RCC 7860 (cell line): ENCODE measurements at regions not wholly inside any gene's neighbourhood (a gene's known extent, or its start where the extent isn't known, plus 50 kb on each side); places are given as distances from the start of the nearest gene placed in this dataset.

Source experiments
- DNase-seq: peaks from one replicate; pipeline ENCODE4 v3.0.0-alpha.2; 2015; ENCODE audit warnings: low spot score
- FAIRE-seq: peaks from 2 replicates; lab custom pipeline; 2012; peaks lifted over from hg19 to GRCh38; lab: Jason Lieb, UNC

GRCh38 chr16:7103056-7103455 lies 229.6 kb upstream of the RBFOX1 start:
- DNase-seq: no peak
- FAIRE-seq: no peak

GRCh38 chr16:7101054-7101453 lies 231.6 kb upstream of the RBFOX1 start:
- DNase-seq (no peak), FAIRE-seq (no peak)

- FAIRE-seq (no peak), DNase-seq (no peak)
Measured at GRCh38 chr16:7097518-7097917, 235.1 kb upstream of the RBFOX1 start.

GRCh38 chr16:7093511-7093910 lies 239.1 kb upstream of the RBFOX1 start:
- FAIRE-seq (no peak), DNase-seq (no peak)

- no peak for DNase-seq
- no peak for FAIRE-seq
Measured at GRCh38 chr16:7090628-7091115, 242.0 kb upstream of the RBFOX1 start.

- no peak for FAIRE-seq
- no peak for DNase-seq
Measured at GRCh38 chr16:7089751-7090150, 242.9 kb upstream of the RBFOX1 start.

- no peak for FAIRE-seq
- no peak for DNase-seq
Measured at GRCh38 chr16:7088711-7089110, 243.9 kb upstream of the RBFOX1 start.

GRCh38 chr16:7086822-7087616 lies 245.6 kb upstream of the RBFOX1 start:
- no peak for FAIRE-seq
- DNase-seq: no peak

- DNase-seq: no peak
- no peak for FAIRE-seq
Measured at GRCh38 chr16:7085776-7086175, 246.9 kb upstream of the RBFOX1 start.

GRCh38 chr16:7083096-7083495 lies 249.5 kb upstream of the RBFOX1 start:
- no peak for FAIRE-seq
- DNase-seq: no peak

- FAIRE-seq: no peak
Measured at GRCh38 chr16:7077636-7078035, 255.0 kb upstream of the RBFOX1 start.

GRCh38 chr16:7074715-7075114 lies 257.9 kb upstream of the RBFOX1 start:
- DNase-seq (no peak), FAIRE-seq (no peak)

More at GRCh38 chr16:7077636-7078035, 255.0 kb upstream of the RBFOX1 start:
- DNase-seq: no peak

- FAIRE-seq (no peak), DNase-seq (no peak)
Measured at GRCh38 chr16:7057458-7057857, 275.2 kb upstream of the RBFOX1 start.

- FAIRE-seq (no peak), DNase-seq (no peak)
Measured at GRCh38 chr16:7055443-7055842, 277.2 kb upstream of the RBFOX1 start.

GRCh38 chr16:7051591-7052349 lies 280.9 kb upstream of the RBFOX1 start:
- DNase-seq: no peak
- FAIRE-seq: no peak

GRCh38 chr16:7044331-7044730 lies 288.3 kb upstream of the RBFOX1 start:
- DNase-seq (no peak), FAIRE-seq (no peak)

GRCh38 chr16:7038475-7038874 lies 294.2 kb upstream of the RBFOX1 start:
- no peak for FAIRE-seq

GRCh38 chr16:7037495-7037894 lies 295.1 kb upstream of the RBFOX1 start:
- DNase-seq (no peak), FAIRE-seq (no peak)

More at GRCh38 chr16:7038475-7038874, 294.2 kb upstream of the RBFOX1 start:
- DNase-seq: no peak

- no peak for FAIRE-seq
- DNase-seq: no peak
Measured at GRCh38 chr16:7031031-7031430, 301.6 kb upstream of the RBFOX1 start.

- FAIRE-seq: no peak
- no peak for DNase-seq
Measured at GRCh38 chr16:7027401-7027800, 305.2 kb upstream of the RBFOX1 start.

GRCh38 chr16:7026639-7027038 lies 306.0 kb upstream of the RBFOX1 start:
- DNase-seq (no peak), FAIRE-seq (no peak)

GRCh38 chr16:7025616-7026190 lies 306.9 kb upstream of the RBFOX1 start:
- DNase-seq: peak; percentile 34

More at GRCh38 chr16:7025616-7026190, 306.9 kb upstream of the RBFOX1 start:
- no peak for FAIRE-seq
